ENCODE measurements at regions not wholly inside any gene's neighbourhood (a gene's known extent, or its start where the extent isn't known, plus 50 kb on each side); places are given as distances from the start of the nearest gene placed in this dataset.
A peak's percentile ranks its signal among the peaks of the same experiment; 100 is the strongest.

- peak; percentile 22 for DNase-seq (ENCODE audit: low spot score)
- no peaks in the 10 kb centered on the region for H3K36me3 ChIP-seq (ENCODE audit: insufficient read depth, low read length, poor library complexity, severe bottlenecking)
- BruUV-seq (replicated peaks) = no TSS peak
- ChIA-PET POLR2A (ENCODE audit: low non-redundant PET) (no interaction called here), CTCF (no interaction called here)
- H3K4me1 ChIP-seq (ENCODE audit: insufficient read depth, low read length, poor library complexity, severe bottlenecking) = no peaks in the 10 kb centered on the region
- H3K9me3 ChIP-seq (ENCODE audit: low read depth, low read length, poor library complexity, severe bottlenecking) = no peaks in the 10 kb centered on the region
- no peaks in the 10 kb centered on the region for H3K27me3 ChIP-seq (replicated peaks; ENCODE audit: insufficient read depth, low read depth, low read length, poor library complexity)
- TF ChIP-seq, protein P1, sequence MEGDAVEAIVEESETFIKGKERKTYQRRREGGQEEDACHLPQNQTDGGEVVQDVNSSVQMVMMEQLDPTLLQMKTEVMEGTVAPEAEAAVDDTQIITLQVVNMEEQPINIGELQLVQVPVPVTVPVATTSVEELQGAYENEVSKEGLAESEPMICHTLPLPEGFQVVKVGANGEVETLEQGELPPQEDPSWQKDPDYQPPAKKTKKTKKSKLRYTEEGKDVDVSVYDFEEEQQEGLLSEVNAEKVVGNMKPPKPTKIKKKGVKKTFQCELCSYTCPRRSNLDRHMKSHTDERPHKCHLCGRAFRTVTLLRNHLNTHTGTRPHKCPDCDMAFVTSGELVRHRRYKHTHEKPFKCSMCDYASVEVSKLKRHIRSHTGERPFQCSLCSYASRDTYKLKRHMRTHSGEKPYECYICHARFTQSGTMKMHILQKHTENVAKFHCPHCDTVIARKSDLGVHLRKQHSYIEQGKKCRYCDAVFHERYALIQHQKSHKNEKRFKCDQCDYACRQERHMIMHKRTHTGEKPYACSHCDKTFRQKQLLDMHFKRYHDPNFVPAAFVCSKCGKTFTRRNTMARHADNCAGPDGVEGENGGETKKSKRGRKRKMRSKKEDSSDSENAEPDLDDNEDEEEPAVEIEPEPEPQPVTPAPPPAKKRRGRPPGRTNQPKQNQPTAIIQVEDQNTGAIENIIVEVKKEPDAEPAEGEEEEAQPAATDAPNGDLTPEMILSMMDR (conservative IDR thresholded peaks at IDR 0.05; ENCODE audit: low read depth, low read length) = peak; percentile 32
- TF ChIP-seq EZH2 (IDR thresholded peaks at IDR 0.05; ENCODE audit: borderline replicate concordance, low read depth, low read length, poor library complexity, severe bottlenecking) = no peak
- no peak overlapping the region for H3K27ac ChIP-seq (ENCODE audit: low read depth, low read length, poor library complexity, severe bottlenecking)
- intact Hi-C loops (cut with micrococcal nuclease; ENCODE audit: unreplicated experiment) = no loop called here
- H3K4me3 ChIP-seq (ENCODE audit: low read depth, low read length, poor library complexity, severe bottlenecking) = no peak overlapping the region
These were observed 503.9 kb upstream of the NR2F2 start for GRCh38 chr15:95826412-95827195.

GRCh38 chr15:95829062-95829461 is 501.4 kb upstream of the NR2F2 start:
- intact Hi-C loops (cut with micrococcal nuclease; ENCODE audit: unreplicated experiment) = no loop called here
- ChIA-PET CTCF (interaction anchor here (0.7 kb wide), 1 partner anchor 205 kb away, joined by 7 read pairs; no protein-coding TSS in a partner anchor), POLR2A (ENCODE audit: low non-redundant PET) (no interaction called here)
- peaks cover 9% of the 10 kb centered on the region for H3K4me1 ChIP-seq (ENCODE audit: insufficient read depth, low read length, poor library complexity, severe bottlenecking)
- BruUV-seq (replicated peaks) = no TSS peak
- H3K27me3 ChIP-seq (replicated peaks; ENCODE audit: insufficient read depth, low read depth, low read length, poor library complexity) = no peaks in the 10 kb centered on the region
- DNase-seq (ENCODE audit: low spot score) = no peak
- H3K9me3 ChIP-seq (ENCODE audit: low read depth, low read length, poor library complexity, severe bottlenecking) = no peaks in the 10 kb centered on the region
- no peaks in the 10 kb centered on the region for H3K36me3 ChIP-seq (ENCODE audit: insufficient read depth, low read length, poor library complexity, severe bottlenecking)
- no peak for TF ChIP-seq EZH2 (IDR thresholded peaks at IDR 0.05; ENCODE audit: borderline replicate concordance, low read depth, low read length, poor library complexity, severe bottlenecking)
- TF ChIP-seq, protein P1 (conservative IDR thresholded peaks at IDR 0.05; ENCODE audit: low read depth, low read length) = no peak; the same call in 1 of the 2 replicates
- no peak overlapping the region for H3K4me3 ChIP-seq (ENCODE audit: low read depth, low read length, poor library complexity, severe bottlenecking)
- H3K27ac ChIP-seq (ENCODE audit: low read depth, low read length, poor library complexity, severe bottlenecking) = no peak overlapping the region

DNA sequence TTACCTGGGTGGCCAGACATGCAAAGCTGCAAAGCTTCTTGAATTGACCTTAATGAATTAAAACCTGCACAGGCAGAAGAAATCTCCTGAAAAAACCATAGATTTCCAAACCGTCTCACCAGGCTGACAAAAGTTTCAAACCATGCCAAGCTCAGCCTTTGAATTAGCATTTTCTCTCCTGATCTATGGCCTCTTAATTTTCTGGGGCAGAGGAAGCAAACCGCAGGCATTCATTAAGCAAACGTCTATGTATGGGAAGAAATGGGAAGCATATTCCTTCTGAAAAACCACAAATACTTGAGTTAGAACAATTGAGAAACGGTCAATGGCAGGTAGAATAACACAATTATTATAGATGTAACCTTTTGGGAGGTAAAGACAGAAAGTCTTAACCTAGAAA is 500.2 kb upstream of the NR2F2 start:
- no peak overlapping the region for H3K4me3 ChIP-seq (ENCODE audit: low read depth, low read length, poor library complexity, severe bottlenecking)
- TF ChIP-seq, protein P1 (conservative IDR thresholded peaks at IDR 0.05; ENCODE audit: low read depth, low read length) = no peak
- TF ChIP-seq EZH2 (IDR thresholded peaks at IDR 0.05; ENCODE audit: borderline replicate concordance, low read depth, low read length, poor library complexity, severe bottlenecking) = no peak
- CTCF ChIA-PET = no interaction called here

More for the DNA sequence above, 500.2 kb upstream of the NR2F2 start:
- Histone ChIP-seq H3K36me3 (ENCODE audit: insufficient read depth, low read length, poor library complexity, severe bottlenecking) (no peaks in the 10 kb centered on the region), H3K9me3 (ENCODE audit: low read depth, low read length, poor library complexity, severe bottlenecking) (no peaks in the 10 kb centered on the region), H3K27me3 (replicated peaks; ENCODE audit: insufficient read depth, low read depth, low read length, poor library complexity) (no peaks in the 10 kb centered on the region), H3K27ac (ENCODE audit: low read depth, low read length, poor library complexity, severe bottlenecking) (no peak overlapping the region), H3K4me1 (ENCODE audit: insufficient read depth, low read length, poor library complexity, severe bottlenecking) (peaks cover 9% of the 10 kb centered on the region)
- POLR2A ChIA-PET (ENCODE audit: low non-redundant PET) = no interaction called here
- no TSS peak for BruUV-seq (replicated peaks)
- intact Hi-C loops (cut with micrococcal nuclease; ENCODE audit: unreplicated experiment) = no loop called here
- DNase-seq (ENCODE audit: low spot score) = no peak
